COR-L47 (cell line): ENCODE measurements at regions not wholly inside any gene's neighbourhood (a gene's known extent, or its start where the extent isn't known, plus 50 kb on each side); places are given as distances from the start of the nearest gene placed in this dataset.

Experiments
- DNase-seq: peaks from one replicate; lab custom pipeline; 2025; lab: John Stamatoyannopoulos, UW

DNA sequence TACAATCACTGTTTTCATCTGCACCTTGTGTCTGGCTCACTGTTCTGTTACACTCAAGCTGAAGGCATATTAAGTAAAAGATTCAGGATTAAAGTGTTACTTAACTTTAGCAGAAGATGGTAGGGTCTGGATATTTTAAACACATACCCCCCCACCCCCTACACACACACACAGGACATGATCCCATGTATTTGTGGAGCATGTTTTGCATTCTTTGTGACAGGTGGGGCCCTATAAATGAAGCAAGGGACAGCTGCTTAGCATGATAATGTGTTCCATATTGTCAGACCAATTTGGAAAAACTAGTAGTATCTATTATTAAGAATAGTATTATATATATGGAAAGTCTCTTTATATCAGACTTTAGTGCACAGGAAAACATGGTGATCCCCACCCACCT is 335.2 kb upstream of the TNP1 start:
- no peak for DNase-seq

GRCh38 chr2:217193431-217194340 is 333.8 kb upstream of the TNP1 start:
- no peak for DNase-seq

- DNase-seq = no peak
These were observed 332.5 kb upstream of the TNP1 start for GRCh38 chr2:217192366-217192765.

- DNase-seq = no peak
These were observed 329.9 kb upstream of the TNP1 start for GRCh38 chr2:217189747-217190146.

- no peak for DNase-seq
These were observed 329.3 kb upstream of the TNP1 start for GRCh38 chr2:217189131-217189530.

GRCh38 chr2:217186668-217187159 is 326.9 kb upstream of the TNP1 start:
- DNase-seq = no peak

DNA sequence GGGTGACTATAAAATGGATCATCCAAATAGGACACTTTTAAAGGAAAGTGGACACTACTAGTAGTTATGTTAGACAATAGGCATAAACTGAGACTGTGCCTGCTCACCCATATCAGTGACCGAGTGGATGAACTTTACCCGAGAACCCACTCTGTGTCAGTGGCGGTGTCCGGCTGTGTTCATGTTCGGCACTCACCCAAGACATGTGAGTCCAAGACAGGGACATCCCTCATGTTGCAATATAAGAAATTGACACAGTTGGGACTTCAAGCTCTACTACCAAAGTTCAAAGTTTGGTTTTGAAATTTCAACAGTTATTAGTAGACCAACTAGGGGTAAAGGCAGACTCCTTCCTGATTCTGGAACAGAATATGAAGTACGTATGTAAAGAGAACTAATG is 326.3 kb upstream of the TNP1 start:
- no peak for DNase-seq

DNA sequence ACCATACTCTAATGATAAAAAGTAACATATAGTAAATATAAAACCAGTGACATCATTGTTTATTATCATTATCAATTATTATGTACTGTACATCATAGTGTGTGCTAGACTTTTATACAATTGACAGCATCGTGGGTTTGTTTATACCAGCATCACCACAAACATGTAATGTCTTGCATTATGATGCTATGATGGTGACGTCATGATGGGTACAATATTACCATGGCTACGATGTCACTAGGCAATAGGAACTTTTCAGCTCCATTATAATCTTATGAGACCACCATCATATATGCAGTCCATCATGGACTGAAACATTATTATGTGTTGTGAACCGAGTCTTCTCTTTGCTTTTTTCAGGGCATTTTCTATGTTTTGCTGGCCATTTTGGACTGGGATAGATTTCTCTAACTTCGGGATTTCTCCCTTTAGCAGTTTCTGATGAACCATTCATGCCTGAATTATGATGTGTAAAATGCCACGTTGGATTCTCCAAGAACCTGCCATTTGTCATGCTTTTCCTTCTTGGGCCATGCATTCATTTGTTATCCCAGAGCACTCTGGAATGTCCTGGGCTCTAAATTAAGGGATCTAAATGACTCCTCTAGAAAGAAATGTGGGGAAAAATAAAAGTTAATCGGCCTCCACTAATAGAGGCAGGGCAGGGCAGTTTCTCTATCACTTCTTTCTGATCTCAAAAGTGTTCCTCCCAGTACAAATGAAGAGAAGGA is 325.6 kb upstream of the TNP1 start:
- DNase-seq = no peak

GRCh38 chr2:217184242-217184641 is 324.4 kb upstream of the TNP1 start:
- DNase-seq = no peak

- no peak for DNase-seq
These were observed 323.6 kb upstream of the TNP1 start for GRCh38 chr2:217183471-217183870.

- peak; percentile 23 for DNase-seq
These were observed 323.1 kb upstream of the TNP1 start for GRCh38 chr2:217182926-217183325.

DNA sequence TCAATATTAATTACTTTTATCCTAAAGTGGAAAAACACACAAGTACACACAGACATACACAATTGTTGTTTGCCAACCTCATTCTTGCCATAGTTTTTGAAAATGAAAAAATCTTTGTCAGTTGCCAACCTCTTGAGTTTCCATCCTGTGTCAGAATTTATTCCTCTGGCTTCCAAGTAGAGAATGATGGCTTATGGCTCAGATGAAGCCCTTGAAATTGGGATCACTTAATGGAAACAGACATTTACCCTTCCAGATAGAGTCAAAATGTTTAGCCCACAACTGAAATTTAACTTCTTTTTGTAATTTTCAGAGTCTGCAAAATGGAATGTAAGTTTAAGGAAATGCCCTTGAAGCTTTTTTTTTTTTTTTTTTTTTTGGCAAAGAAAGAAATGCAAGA is 321.6 kb upstream of the TNP1 start:
- no peak for DNase-seq

DNA sequence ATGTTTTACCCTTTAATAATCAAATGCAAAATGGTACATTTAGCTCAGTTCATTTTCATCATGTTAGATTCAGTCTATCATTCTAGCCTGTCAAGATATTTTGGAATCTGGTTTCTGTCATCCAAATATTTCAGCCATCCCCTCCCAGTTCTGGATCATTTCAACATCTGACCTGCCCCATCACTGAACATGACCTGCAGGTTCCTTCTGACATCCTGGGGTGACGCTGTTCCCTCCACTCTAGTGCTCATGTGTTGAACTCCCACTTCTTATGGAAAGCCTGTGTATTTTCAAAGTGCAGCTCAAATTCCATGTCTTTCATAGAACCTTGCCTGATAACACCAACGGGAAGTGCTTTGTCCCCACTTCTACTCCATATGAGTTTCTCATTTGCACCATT is 320.0 kb upstream of the TNP1 start:
- no peak for DNase-seq

- no peak for DNase-seq
These were observed 318.5 kb upstream of the TNP1 start for GRCh38 chr2:217178341-217178740.

- no peak for DNase-seq
These were observed 317.9 kb upstream of the TNP1 start for GRCh38 chr2:217177720-217178119.

GRCh38 chr2:217171874-217172273 is 312.0 kb upstream of the TNP1 start:
- DNase-seq = no peak

DNA sequence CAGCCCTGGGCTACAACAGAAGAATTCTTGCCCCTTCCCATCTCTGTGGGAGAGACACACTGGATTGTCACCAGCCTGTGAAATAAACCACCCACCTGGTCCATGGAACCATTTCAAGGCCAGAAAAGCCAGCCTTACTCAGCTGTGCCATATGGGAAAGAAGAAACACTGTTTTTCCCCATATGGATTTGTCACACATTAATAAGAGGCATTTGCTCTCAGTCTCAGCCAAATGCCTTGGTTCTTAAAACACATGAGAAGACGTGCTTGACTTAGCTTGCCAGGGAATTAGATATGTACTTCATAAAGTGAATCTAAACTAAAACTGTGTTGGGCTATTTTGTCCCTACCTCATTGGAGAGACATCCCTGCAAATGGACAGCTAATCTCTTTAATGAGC is 308.6 kb upstream of the TNP1 start:
- DNase-seq = no peak

DNA sequence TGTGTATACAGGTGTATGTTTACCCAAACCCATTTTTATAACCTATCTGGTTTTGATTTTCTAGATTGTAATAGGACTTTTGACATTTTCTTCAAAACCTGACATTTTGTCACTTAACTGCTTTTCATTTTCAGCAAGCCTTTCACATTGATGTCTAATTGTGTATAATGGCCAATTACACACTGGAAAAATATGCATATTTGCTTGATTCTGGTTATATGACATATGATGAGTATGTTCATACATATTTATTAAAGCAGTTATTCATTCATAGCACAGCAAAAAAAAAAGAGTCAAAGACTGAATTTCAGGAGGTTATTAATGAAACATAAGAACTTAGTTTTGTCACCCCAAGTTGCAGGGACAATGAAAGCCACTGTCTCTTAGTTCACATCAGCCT is 307.7 kb upstream of the TNP1 start:
- no peak for DNase-seq

DNA sequence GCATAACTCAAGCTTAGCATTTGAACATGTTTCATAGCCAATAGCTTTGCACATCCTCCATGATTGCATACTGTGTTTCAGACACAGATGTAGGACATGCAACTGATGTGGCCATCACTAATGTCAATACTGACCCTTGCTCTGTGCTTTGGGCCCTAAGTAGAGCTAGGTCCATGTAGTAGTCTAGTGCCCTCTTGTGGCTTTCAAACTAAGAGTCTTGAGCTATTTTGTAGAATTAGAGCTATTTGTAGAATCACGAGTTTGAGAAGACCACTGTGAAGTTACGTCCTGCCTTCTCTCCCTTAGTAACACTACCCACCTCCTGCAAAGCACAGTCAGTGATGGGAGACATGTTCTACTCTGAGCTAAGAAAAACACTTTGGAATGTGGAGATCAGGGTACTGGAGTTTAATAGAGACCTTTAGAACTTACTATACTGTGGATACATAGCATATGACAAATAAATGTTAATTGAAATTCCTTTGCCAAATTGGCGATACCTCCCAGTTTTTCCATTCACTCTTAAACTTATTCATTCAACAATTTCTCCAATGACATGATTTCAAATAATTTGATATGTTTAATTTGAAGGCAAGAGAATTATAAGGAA is 306.5 kb upstream of the TNP1 start:
- peak; percentile 64 for DNase-seq

- no peak for DNase-seq
These were observed 305.7 kb upstream of the TNP1 start for GRCh38 chr2:217165547-217165946.

DNA sequence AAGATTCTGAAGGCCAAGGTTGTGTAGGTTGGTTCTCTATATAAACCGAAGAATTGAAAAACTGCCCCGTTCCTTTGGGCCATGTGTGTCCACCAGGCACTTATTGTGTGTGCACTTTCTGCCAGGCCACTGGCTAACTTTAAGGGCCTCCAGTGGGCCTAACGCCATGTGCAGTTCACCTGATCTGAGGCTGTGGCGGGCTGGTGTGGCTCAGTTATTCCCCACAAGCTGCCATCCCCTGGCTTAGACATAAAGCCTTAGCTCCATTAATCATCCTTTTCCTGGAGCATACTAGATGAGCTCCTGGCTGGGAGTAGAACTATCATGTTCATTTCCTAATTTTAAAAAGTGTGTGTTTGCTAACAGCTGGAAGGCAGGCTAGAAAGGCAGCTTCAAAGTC is 304.1 kb upstream of the TNP1 start:
- no peak for DNase-seq

DNA sequence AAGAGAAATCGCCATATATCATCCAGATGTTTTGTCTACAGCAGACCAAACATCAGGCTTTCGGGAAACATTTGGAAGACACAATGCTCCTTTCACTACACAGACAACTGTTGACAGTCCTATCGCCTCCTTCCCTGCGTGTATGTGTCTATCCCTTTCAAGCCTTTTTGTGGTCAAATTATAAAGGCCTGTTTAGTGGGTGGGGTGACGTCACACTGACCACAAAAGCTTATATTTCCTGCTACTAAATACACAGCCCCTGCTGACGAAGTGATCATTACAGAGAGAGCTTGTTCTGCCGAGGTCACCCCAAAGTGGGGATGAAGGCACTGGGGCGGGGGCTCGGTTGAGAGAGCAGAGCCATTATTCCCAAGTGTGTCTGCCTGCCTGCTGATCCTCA is 302.7 kb upstream of the TNP1 start:
- DNase-seq = no peak
